ENCODE measurements at regions not wholly inside any gene's neighbourhood (a gene's known extent, or its start where the extent isn't known, plus 50 kb on each side); places are given as distances from the start of the nearest gene placed in this dataset.

DNA sequence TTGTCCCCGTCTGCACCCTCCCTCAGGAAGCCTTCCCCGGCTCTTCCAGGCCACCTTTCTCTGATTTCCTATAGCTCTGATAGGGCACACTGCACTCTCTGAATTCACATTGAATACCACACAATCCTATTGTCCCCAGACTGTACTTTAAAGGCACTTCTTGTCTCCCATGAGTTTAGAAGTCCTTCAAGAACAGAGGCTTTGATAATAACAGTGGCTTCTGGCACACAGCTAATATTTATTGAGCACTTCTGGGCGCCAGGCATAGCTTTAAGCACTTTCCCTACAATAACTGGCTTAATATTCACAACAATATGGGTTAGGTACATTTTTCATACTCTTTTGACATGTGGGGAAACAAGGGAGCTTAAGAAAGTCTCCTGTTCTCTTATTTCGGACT, 169.7 kb upstream of the IRX6 start:
- TF ChIP-seq POLR2A (IDR thresholded peaks at IDR 0.05; ENCODE audit: extremely low read depth, insufficient read length) (no peak), MYC (IDR thresholded peaks at IDR 0.05; ENCODE audit: low read depth, low read length) (no peak)
- TF ChIP-seq, protein P1, sequence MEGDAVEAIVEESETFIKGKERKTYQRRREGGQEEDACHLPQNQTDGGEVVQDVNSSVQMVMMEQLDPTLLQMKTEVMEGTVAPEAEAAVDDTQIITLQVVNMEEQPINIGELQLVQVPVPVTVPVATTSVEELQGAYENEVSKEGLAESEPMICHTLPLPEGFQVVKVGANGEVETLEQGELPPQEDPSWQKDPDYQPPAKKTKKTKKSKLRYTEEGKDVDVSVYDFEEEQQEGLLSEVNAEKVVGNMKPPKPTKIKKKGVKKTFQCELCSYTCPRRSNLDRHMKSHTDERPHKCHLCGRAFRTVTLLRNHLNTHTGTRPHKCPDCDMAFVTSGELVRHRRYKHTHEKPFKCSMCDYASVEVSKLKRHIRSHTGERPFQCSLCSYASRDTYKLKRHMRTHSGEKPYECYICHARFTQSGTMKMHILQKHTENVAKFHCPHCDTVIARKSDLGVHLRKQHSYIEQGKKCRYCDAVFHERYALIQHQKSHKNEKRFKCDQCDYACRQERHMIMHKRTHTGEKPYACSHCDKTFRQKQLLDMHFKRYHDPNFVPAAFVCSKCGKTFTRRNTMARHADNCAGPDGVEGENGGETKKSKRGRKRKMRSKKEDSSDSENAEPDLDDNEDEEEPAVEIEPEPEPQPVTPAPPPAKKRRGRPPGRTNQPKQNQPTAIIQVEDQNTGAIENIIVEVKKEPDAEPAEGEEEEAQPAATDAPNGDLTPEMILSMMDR (IDR thresholded peaks at IDR 0.05; ENCODE audit: low read depth, low read length), result no peak
- TF ChIP-seq, protein P2, sequence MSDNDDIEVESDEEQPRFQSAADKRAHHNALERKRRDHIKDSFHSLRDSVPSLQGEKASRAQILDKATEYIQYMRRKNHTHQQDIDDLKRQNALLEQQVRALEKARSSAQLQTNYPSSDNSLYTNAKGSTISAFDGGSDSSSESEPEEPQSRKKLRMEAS (IDR thresholded peaks at IDR 0.05; ENCODE audit: low read depth, low read length), result no peak

Data from NB4 (cell line).